ENCODE measurements at regions not wholly inside any gene's neighbourhood (a gene's known extent, or its start where the extent isn't known, plus 50 kb on each side); places are given as distances from the start of the nearest gene placed in this dataset.
"Not testable (repeated sequence)": the region's sequence is repeated elsewhere in the genome, so short reads cannot be mapped to it uniquely, and the experiment has no call there.

- DNase-seq (ENCODE audit: low read depth): no peak
Observed at GRCh38 chr1:194809665-194810064, 1623.3 kb upstream of the B3GALT2 start.

DNA sequence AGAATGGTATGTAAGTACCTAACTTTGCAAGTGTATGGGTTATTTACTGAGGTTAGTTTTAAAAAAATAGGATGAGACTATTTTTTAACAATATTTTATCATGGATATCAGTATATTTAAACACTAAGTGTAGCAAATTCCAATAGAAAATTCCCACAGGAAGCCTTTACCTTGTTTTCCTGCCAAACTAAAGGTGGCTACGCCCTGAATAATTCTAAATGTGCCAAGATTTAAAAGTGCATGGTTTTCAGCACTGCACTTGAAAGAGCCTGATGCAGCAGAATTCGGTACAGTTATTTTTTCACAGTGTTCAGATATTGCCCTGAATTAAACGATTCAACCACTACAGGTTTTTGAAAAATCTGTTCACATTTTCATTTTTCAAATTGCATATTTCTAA lies 1622.8 kb upstream of the B3GALT2 start:
- no peak for DNase-seq (ENCODE audit: low read depth)

GRCh38 chr1:194807530-194808220 lies 1621.3 kb upstream of the B3GALT2 start:
- DNase-seq (ENCODE audit: low read depth): no peak

GRCh38 chr1:194802572-194802971 lies 1616.2 kb upstream of the B3GALT2 start:
- no peak for DNase-seq (ENCODE audit: low read depth)

DNA sequence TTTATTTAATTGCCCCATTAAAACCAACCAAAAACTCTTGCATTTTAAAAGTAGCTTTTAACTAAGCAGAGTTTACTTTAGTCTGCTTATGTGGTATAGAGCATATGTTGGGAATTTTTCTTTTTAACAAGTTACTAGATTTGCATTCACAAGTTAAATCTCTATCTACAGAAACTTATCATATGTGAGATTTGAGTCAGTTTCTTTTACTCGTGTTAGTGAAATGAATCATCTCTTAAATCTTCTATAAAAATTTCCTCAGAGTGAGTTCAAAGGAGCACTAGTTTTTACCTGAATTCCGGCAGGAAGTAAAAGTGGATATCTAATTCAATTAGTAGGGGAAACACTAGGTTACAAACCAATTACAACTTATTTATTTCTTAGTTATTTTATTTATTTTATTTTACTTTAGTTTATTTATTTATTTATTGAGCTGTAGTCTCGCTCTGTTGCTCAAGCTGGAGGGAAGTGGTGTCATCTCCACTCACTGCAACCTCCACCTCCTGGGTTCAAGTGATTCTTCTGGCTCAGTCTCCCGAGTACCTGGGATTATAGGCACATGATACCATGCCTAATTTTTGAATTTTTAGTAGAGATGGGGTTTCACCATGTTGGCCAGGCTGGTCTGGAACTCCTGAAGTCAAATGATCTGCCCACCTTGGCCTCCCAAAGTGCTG lies 1609.6 kb upstream of the B3GALT2 start:
- no peak for DNase-seq (ENCODE audit: low read depth)

GRCh38 chr1:194787001-194787400 lies 1600.6 kb upstream of the B3GALT2 start:
- no peak for DNase-seq (ENCODE audit: low read depth)

DNA sequence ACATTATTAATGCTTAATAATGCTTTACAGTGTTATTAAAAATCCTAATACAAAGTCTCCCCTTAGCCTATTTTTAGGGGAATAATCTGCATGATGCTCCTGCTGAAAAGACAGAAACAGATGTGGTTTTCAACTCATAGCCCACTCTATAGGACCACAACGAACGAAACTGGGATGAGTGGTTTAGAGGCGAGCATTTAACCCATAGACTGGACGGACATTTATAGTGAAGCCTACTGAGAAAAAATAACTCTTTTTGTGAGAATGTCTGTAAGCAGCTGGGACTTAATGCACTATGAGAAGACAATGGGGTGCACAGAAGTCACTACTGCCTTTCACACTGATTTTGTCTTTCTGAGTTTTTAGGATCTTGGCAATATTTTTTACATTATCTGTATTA lies 1599.6 kb upstream of the B3GALT2 start:
- no peak for DNase-seq (ENCODE audit: low read depth)

- no peak for DNase-seq (ENCODE audit: low read depth)
Observed at GRCh38 chr1:194776657-194777056, 1590.2 kb upstream of the B3GALT2 start.

- DNase-seq (ENCODE audit: low read depth): no peak
Observed at GRCh38 chr1:194774535-194774934, 1588.1 kb upstream of the B3GALT2 start.

- no peak for DNase-seq (ENCODE audit: low read depth)
Observed at GRCh38 chr1:194755241-194755994, 1569.0 kb upstream of the B3GALT2 start.

GRCh38 chr1:194738843-194739242 lies 1552.4 kb upstream of the B3GALT2 start:
- DNase-seq (ENCODE audit: low read depth): not testable (repeated sequence)

DNA sequence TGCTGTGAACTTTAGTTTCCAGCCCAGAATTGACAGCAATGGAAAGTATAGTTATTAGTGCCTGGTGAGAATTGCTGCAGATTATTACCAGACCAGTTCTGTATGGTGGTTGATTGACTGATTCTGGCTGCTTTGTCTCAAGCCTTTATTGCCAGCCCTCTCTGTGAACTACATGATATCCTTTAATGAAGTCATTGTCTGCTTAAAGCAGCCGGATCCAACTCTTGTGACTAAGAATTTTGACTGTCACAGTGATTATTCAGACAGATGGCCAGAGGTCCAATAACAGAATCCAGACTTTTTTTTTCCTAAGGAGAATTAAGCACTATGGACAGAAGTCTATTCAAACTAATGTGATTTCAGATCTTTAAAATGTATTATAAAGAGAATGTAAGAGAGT lies 1548.6 kb upstream of the B3GALT2 start:
- no peak for DNase-seq (ENCODE audit: low read depth)

DNA sequence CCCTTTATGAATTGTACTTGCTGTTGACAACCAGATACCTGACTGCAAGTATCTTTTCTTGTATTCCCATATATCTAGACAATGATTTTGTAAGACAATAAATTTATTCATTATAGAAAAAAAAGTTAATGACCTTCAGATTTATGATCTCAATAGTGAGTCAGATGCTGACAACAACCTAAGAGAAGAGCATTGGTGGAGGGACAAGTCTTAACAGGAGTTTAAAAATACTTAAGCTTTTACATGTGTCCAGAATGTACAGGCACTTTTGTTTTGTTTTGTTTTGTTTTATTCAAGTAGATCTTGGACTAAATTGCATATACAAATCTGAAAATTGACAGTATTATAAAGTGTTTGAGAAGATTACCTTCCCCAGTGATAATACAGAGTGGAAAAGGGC lies 1544.6 kb upstream of the B3GALT2 start:
- DNase-seq (ENCODE audit: low read depth): no peak

GRCh38 chr1:194730304-194730703 lies 1543.9 kb upstream of the B3GALT2 start:
- no peak for DNase-seq (ENCODE audit: low read depth)

DNA sequence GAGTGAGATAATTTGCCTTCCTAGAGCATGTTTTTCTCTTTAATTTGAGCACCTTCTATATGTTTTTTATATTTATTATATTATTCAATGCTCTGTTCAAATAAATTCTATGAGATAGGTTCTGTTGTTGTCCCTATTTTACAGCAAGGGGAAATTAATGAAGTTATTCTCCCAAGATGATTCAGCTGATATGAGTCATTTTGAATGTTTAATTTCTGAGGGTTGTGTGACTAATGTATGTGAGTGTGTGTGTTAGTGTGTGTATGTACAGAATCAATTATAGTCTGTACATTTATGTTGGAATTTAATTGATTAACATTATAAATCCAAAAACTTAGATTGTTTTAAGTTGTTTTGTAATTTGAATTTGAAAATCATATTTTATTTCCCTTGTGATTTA lies 1536.7 kb upstream of the B3GALT2 start:
- DNase-seq (ENCODE audit: low read depth): no peak

DNA sequence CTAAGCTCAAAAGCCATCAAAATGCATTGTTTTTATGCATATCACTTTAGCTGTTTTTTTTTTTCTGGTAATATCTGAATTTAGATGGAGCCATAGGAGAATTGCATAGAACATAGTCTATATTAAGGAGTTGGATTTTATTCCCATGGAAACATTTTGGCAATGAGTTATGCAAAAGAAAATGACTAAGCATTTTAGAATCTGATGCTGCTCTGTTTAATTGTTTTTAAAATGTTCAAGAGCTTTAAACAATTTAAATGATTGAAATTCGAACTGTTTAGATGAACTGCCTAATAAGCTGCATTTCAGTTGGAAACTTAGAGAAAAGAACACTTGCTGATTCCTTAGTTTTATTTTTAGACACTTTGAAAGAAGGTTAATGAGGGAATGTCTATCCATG lies 1531.5 kb upstream of the B3GALT2 start:
- no peak for DNase-seq (ENCODE audit: low read depth)

GRCh38 chr1:194717334-194717733 lies 1530.9 kb upstream of the B3GALT2 start:
- no peak for DNase-seq (ENCODE audit: low read depth)

- no peak for DNase-seq (ENCODE audit: low read depth)
Observed at GRCh38 chr1:194710671-194711070, 1524.3 kb upstream of the B3GALT2 start.

DNA sequence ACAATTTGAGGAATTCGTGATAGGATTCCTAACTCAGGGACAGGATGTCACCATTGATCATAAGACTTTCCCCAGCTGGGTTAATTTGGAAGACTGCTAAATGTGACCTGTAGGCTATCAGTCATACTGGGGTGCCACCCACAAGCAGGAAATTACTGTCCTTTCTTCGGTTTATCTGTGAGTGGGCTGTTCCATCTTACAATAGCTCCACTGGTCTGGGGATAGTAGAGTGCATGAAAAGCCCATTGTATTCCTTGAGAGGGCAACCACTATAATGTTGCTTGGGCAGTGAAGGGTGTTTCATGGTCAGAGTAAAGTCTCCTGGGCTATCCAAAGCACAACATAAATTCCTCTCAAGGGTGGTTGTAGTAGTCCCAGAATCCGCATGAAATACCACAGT lies 1523.0 kb upstream of the B3GALT2 start:
- no peak for DNase-seq (ENCODE audit: low read depth)

DNA sequence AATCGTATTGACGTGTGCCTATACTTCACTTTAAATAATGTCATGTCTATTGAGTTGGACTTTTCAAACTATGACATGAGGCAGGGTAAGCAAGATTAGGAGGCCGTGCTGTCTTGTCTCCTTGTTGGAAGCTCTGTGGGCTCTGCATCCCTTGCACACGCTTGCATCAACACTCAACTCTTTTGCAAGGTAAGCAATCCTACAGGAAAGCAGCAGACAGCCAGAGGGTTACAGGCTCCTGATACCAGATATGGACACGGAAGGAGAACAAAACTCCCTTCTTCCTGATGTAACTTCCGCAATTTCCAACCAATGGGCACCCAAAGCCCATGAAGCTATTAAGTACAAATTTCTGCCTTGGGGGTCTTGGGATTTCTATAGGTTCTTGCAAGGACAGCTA lies 1520.7 kb upstream of the B3GALT2 start:
- no peak for DNase-seq (ENCODE audit: low read depth)

GRCh38 chr1:194705123-194705854 lies 1518.9 kb upstream of the B3GALT2 start:
- no peak for DNase-seq (ENCODE audit: low read depth)

DNA sequence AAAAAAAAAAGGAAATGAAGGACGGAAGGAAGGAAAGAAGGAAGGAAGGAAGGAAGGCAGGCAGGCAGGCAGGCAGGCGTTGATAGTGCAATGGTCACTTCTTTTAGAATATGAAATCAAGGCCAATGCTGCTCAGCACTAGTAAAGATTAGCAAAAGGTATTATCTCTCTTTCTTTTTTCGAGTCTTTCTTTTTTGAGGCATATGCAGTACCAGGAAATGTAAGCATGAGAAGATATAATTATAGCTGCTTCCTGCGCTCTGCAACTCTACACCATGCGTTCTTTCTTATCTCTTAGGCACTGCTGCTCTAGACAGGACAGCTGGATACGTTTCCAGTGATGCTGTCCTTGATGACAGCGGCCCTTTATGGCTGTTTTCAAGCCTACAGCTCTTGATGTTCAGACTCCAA lies 1512.5 kb upstream of the B3GALT2 start:
- DNase-seq (ENCODE audit: low read depth): no peak

DNA sequence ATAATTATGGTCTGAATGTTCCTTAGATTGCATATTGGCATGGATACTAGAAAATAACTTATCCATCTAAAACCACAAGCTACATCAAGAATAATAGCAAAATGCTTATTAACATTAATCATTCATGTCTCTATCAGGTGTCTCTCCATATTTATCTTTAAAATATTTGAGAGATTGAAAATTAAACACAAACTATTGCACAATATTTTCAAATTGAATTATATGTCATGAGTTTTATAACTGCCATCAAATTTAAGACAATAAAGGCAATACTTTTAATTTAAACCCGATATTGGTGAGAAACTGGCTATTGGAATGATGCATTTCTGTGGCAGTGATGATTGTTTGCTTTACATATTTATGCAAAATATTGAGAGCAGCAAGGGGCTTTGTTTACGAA lies 1506.8 kb upstream of the B3GALT2 start:
- DNase-seq (ENCODE audit: low read depth): no peak
